ENCODE measurements at regions not wholly inside any gene's neighbourhood (a gene's known extent, or its start where the extent isn't known, plus 50 kb on each side); places are given as distances from the start of the nearest gene placed in this dataset.
"Not testable (repeated sequence)": the region's sequence is repeated elsewhere in the genome, so short reads cannot be mapped to it uniquely, and the experiment has no call there.

- DNase-seq = no peak
Measured at GRCh38 chr16:35754391-35755369, 2295.3 kb downstream of the TP53TG3F start.

DNA sequence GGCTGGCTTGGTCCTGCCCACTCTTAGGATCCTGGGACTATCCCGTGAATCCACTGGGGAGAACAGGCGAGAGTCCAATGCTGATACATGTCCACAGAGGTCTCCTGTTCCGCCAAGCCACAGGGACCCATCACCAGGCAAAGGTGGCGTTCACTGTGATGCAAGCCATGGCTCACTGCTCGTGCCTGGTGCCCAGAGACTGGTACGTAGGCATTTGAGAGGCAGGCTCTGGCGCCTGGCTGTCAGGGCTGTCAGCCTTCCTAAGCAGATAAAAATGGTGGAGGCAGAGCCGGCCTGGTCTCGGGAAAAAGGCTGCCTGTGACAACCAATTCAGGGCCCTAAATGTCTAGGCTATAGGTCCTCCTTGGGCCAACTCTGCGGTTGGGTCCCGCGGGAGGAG lies 2329.0 kb downstream of the TP53TG3F start:
- DNase-seq = no peak

- no peak for DNase-seq
Measured at GRCh38 chr16:35792516-35793285, 2333.3 kb downstream of the TP53TG3F start.

GRCh38 chr16:35793601-35794000 lies 2334.2 kb downstream of the TP53TG3F start:
- no peak for DNase-seq

DNA sequence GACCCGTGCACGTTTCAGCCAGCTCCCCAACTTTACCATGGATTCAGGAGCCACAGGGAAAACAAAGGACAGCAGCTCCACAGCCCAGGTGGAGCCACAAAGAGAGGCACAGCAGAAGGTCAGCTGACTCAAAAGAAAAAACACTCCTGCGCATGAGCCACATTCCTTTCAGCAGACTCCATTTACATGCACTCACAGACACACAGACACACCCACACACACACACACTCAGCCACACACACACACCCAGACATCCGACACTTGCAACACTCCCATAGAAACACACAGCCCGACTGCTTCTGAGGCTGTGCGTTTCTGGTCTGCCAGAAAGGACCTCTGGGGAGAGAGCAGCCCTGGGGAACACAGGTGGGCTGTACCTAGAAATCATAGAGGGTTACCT lies 2335.5 kb downstream of the TP53TG3F start:
- no peak for DNase-seq

GRCh38 chr16:35795361-35796029 lies 2336.1 kb downstream of the TP53TG3F start:
- DNase-seq = no peak

DNA sequence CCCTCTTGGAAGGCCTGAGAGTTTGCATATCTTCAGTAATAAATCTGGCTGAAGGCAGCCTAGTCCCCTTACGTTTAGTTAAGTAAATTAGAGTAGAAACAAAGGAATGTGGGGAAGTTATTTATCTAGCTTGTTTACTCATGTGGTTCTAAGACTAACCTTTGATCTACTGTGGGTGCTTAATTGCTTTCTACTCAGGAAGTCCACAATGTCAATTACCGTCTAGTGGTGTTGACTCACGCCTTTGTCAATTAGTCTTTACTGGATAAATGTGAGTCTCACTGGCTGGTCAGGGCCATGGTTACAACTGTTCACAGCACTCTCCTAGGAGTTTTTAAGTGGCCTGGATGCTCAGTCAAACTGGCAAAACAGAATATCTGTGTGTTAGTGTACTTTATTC lies 2338.4 kb downstream of the TP53TG3F start:
- no peak for DNase-seq

DNA sequence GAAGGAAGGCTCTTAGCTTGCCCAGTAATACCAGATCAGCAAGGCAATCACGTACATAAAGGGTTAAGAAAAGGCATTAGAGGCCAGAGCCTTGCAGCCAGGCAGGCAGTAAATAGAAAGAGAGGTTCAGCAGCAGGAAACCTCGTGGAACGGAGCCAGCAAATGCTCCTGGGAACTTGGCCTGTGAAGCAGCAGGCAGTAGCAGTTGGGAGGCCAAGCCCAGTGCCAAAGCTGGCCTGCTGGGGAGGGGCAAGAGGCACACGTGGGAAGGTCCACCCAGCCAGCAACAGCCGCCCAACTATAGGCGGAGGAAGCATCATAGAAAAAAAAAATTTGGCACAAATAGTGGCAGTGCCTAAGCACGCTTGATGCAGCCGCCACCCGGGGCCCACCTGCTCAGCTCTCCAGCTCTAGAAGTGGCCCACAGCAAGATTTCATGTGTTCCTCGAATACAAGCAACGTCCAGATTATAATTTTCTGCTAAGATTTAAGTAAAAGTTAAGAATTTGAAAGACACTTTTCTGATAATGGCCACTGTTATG lies 2339.5 kb downstream of the TP53TG3F start:
- DNase-seq = no peak

- DNase-seq = not testable (repeated sequence)
Measured at GRCh38 chr16:35804465-35804864, 2345.1 kb downstream of the TP53TG3F start.

- DNase-seq = no peak
Measured at GRCh38 chr16:35823342-35823741, 2363.9 kb downstream of the TP53TG3F start.

DNA sequence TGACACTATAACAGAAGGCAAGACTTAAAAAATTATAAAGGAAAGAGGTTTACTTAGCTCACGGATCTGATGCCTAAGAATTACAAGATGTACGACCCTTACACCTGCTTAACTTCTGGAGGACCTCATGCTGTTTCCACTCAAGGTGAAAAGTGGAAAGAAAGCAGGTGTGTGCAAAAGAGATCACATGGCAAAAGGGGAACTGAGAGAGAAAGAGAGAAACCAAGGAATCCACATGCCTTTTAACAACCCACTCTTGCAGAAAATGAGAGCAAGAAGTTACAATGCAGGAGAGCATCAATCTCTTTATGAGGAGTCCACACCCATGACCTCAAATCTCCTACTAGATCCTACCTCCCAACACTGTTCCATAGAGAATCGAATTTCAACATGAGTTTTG lies 2382.2 kb downstream of the TP53TG3F start:
- no peak for DNase-seq

- no peak for DNase-seq
Measured at GRCh38 chr16:35862242-35862641, 2402.8 kb downstream of the TP53TG3F start.

- DNase-seq = no peak
Measured at GRCh38 chr16:35868630-35869029, 2409.2 kb downstream of the TP53TG3F start.

- no peak for DNase-seq
Measured at GRCh38 chr16:35873472-35873871, 2414.1 kb downstream of the TP53TG3F start.

DNA sequence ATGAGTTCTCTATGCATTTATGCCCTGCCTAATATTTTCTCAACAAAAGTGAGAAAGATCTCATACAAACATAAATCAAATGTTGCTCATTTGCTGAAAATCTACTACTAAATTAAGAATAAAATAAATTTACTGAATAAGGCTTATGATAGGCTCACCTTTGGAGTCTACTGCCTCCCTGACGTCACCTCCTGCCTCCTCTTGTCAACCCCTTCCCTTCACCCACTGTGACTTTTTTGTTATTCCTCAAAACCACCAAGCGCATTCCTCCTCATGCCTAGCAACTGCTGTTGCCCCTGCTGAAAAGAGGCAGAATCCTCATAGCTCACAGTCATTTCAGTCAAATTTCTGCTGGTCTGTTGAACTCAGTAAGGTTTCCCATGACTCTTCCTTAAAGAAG lies 2422.2 kb downstream of the TP53TG3F start:
- no peak for DNase-seq

DNA sequence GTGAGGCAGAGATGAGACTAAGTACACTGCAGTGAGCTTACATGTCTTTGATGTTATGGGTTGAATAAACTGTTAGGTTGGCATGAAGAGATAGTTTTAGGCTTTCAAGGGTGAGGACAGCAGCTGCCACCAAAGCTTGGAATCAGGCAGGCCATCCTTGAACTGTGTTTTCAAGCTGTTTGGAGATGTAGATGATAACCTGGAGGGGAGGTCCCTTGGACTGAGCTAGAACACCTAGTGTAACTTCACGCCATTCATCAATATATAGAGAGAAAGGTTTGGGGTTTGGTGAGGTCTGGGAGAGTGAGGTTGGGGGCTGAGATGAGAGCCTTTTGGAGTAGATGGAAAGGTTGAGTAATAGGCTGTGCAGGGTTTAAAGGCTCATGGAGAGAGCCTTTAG lies 2447.0 kb downstream of the TP53TG3F start:
- DNase-seq = no peak

DNA sequence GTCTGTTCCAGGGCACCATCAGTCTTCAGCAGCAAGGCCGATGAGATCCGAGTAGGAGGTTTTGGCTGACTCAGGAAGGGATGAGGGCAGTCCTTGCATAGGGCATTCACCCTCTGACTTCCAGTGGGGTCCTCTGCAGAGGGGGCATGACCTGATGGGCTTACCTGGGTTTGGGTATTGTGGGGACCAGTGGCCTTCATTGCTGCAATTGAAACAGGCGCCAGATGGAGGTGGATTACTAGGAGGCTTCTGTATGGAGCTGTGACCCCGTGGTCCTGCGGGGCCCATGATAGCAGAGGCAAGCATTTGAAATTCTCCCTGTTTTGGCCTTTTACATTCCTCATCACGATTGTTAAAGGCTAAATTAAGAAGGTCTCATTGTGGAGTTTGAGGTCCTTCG lies 2448.7 kb downstream of the TP53TG3F start:
- no peak for DNase-seq

GRCh38 chr16:35908942-35909341 lies 2449.5 kb downstream of the TP53TG3F start:
- DNase-seq = no peak

- DNase-seq = no peak
Measured at GRCh38 chr16:35909351-35909954, 2450.0 kb downstream of the TP53TG3F start.

DNA sequence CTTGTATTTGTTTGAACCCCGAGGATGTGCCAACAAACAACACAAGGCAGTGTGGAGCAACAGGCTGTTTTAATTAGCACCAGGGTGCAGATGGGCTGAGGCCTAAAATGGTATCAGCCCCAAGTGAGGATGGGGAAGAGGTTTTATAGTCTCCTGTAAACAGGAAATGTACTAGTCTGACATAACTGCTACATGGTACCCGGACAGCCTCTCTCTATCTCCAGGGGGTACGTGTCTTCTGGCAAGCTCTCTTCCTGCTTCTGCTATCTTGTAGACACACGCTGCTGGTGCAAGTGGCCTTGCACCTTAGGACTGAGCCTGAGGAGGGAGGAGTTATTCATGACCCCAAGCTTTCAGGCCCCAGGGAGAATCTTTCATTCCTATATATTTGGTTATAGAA lies 2451.0 kb downstream of the TP53TG3F start:
- no peak for DNase-seq

DNA sequence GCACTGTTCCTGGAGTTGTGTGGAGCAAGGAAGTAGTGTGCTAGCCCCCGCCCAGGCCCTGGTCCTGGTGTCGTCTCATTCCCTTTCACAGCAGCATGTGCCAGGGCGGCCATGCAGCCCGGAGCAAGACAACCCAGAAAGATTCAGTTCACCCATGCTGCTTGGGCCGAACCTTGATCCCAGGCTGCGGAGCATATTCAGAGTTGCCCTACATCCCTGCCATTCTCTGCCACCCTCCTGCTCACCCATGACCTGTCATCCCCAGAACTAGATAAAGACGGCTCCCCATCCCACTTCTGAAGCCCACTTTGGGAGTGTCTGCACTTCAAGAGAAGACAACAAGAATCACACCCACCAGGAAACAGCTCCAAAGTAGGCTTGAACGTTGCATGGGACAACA lies 2452.5 kb downstream of the TP53TG3F start:
- no peak for DNase-seq

- no peak for DNase-seq
Measured at GRCh38 chr16:35931722-35932121, 2472.3 kb downstream of the TP53TG3F start.

Data from stimulated activated CD4-positive, alpha-beta T cell treated with anti-CD3 and anti-CD28 coated beads, Interleukin-2, amount 100 ng/mL, for 24 hours (primary cell).